HepG2 (cell line): ENCODE measurements at regions not wholly inside any gene's neighbourhood (a gene's known extent, or its start where the extent isn't known, plus 50 kb on each side); places are given as distances from the start of the nearest gene placed in this dataset.

Experiments used
- ATAC-seq: fragments of 200-7000 bp; cut with Tn5 transposase; 3 replicates; pipeline ENCODE4 v1.9.1; 2020; ENCODE audit warnings: mild to moderate bottlenecking, moderate library complexity
- BruUV-seq: library from RNA; stranded (reverse); fragments of 400-500 nt; replicated peaks from 2 replicates; lab custom pipeline; 2021; lab: Mats Ljungman, UMichigan
- CTCF ChIA-PET: fragments of 300-600 bp; formaldehyde crosslinking; extraction: SDS; loops from one replicate; lab custom pipeline; 2021; ENCODE audit warnings: low total read pairs, inconsistent platforms, low intra/inter-chr PET ratio; lab: Yijun Ruan, JAX
- POLR2A ChIA-PET: fragments of 350-600 bp; sonication (Branson Sonifier 250); formaldehyde crosslinking; loops from one replicate; lab custom pipeline; 2020; ENCODE audit warnings: antibody characterized with exemption, inconsistent platforms; lab: Yijun Ruan, JAX
- DNase-seq: peaks from one replicate; pipeline ENCODE4 v3.0.0-alpha.2; 2015; ENCODE audit warnings: low spot score
- FAIRE-seq: peaks from 3 replicates; lab custom pipeline; 2011; peaks lifted over from hg19 to GRCh38; lab: Jason Lieb, UNC
- H2AFZ ChIP-seq: one replicate; pipeline ENCODE4 v1.6.1; 2011; ENCODE audit warnings: low read length, inconsistent platforms
- H3K27ac ChIP-seq: fragments of 300-600 bp; 3 replicates; pipeline ENCODE4 v1.8.0; 2011; ENCODE audit warnings: mixed run types, mild to moderate bottlenecking, mixed read lengths, low read length, inconsistent platforms; ENCODE audit not compliant: insufficient read depth; ENCODE audit errors: extremely low read length
- H3K27me3 ChIP-seq, 2 experiments: fragments of 200-600 bp in 1 of 2; 2 replicates in 1 of 2; 3 replicates in 1 of 2; pipeline versions ENCODE4 v1.6.0 to v1.8.0; 2011; ENCODE audit warnings: low read length in 2 of 2, mild to moderate bottlenecking in 2 of 2, moderate library complexity in 2 of 2, inconsistent platforms in 1 of 2; ENCODE audit not compliant: insufficient read depth in 2 of 2, control insufficient read depth in 1 of 2
- H3K36me3 ChIP-seq, 2 experiments: fragments of 200-600 bp in 1 of 2; replicated peaks in 1 of 2; 2 replicates in 1 of 2; 3 replicates in 1 of 2; pipeline versions ENCODE4 v1.5.1 to v1.8.0; 2011; ENCODE audit warnings: low read length in 2 of 2, inconsistent platforms in 1 of 2; ENCODE audit not compliant: insufficient read depth in 2 of 2, control insufficient read depth in 1 of 2
- H3K4me1 ChIP-seq: 2 replicates; pipeline ENCODE4 v1.5.1; 2012; ENCODE audit warnings: low read length, inconsistent platforms; ENCODE audit not compliant: insufficient read depth
- H3K4me2 ChIP-seq: 2 replicates; pipeline ENCODE4 v1.6.0; 2011; ENCODE audit warnings: low read depth, low read length, inconsistent platforms
- H3K4me3 ChIP-seq, 3 experiments: fragments of 200-600 bp in 1 of 3; sonication (generic), shearing (Covaris generic) in 1 of 3; replicated peaks in 1 of 3; 2 replicates each; pipeline ENCODE4 v1.5.1; 2011 to 2016; ENCODE audit warnings: low read length in 3 of 3, inconsistent platforms in 2 of 3, low read depth in 2 of 3, mild to moderate bottlenecking in 2 of 3, control low read depth in 1 of 3, mixed read lengths in 1 of 3; ENCODE audit not compliant: insufficient read depth in 1 of 3
- H3K79me2 ChIP-seq: one replicate; pipeline ENCODE4 v1.6.1; 2011; ENCODE audit warnings: low read length, inconsistent platforms; ENCODE audit not compliant: insufficient read depth
- H3K9ac ChIP-seq: 2 replicates; pipeline ENCODE4 v1.6.0; 2011; ENCODE audit warnings: mild to moderate bottlenecking, low read depth, low read length, inconsistent platforms; ENCODE audit not compliant: insufficient read depth
- H3K9me3 ChIP-seq: 2 replicates; pipeline ENCODE4 v1.5.1; 2012; ENCODE audit warnings: mild to moderate bottlenecking, low read length
- H4K20me1 ChIP-seq: 2 replicates; pipeline ENCODE4 v1.6.0; 2011; ENCODE audit warnings: inconsistent platforms, mild to moderate bottlenecking, low read length, moderate library complexity; ENCODE audit not compliant: insufficient read depth
- CREB1 ChIP-seq, 2 experiments: fragments of 450-650 bp in 1 of 2; IDR thresholded peaks; 2 replicates each; pipeline ENCODE4 v1.6.1; 2016 to 2017; ENCODE audit warnings: control low read depth in 1 of 2, mild to moderate bottlenecking in 1 of 2, missing compliant biosample characterization in 1 of 2, missing genetic modification characterization in 1 of 2
- ELF4 ChIP-seq: sonication (generic); formaldehyde crosslinking; IDR thresholded peaks from 2 replicates; pipeline ENCODE4 v1.5.0; 2020; ENCODE audit warnings: missing genetic modification reagents, mild to moderate bottlenecking, moderate library complexity, borderline replicate concordance
- HMG20A ChIP-seq: IDR thresholded peaks from 2 replicates; pipeline ENCODE4 v1.6.1; 2016; ENCODE audit warnings: borderline replicate concordance
- KLF6 ChIP-seq: IDR thresholded peaks from 2 replicates; pipeline ENCODE4 v1.8.0; 2016; ENCODE audit warnings: missing biosample characterization, missing genetic modification reagents
- MIER2 ChIP-seq: IDR thresholded peaks from 2 replicates; pipeline ENCODE4 v1.6.1; 2016; ENCODE audit warnings: missing biosample characterization, missing genetic modification reagents
- MLLT10 ChIP-seq: sonication (generic); formaldehyde crosslinking; IDR thresholded peaks from 2 replicates; pipeline ENCODE4 v1.4.0; 2020; ENCODE audit warnings: missing genetic modification reagents
- SP140L ChIP-seq: sonication (generic); formaldehyde crosslinking; IDR thresholded peaks from 2 replicates; pipeline ENCODE4 v1.4.0; 2020; ENCODE audit warnings: missing genetic modification reagents, borderline replicate concordance
- ZC3H4 ChIP-seq: sonication (generic); formaldehyde crosslinking; IDR thresholded peaks from 2 replicates; pipeline ENCODE4 v1.4.0; 2020; ENCODE audit warnings: missing genetic modification reagents, borderline replicate concordance
- ZFP41 ChIP-seq: sonication (generic); formaldehyde crosslinking; IDR thresholded peaks from 2 replicates; pipeline ENCODE4 v1.4.0; 2020; ENCODE audit warnings: mild to moderate bottlenecking, missing genetic modification reagents, borderline replicate concordance
- ZNF350 ChIP-seq: sonication (generic); formaldehyde crosslinking; IDR thresholded peaks from 2 replicates; pipeline ENCODE4 v1.4.0; 2020; ENCODE audit warnings: mild to moderate bottlenecking, low read depth, missing genetic modification reagents, borderline replicate concordance
- ZNF530 ChIP-seq: sonication (generic); formaldehyde crosslinking; IDR thresholded peaks from 2 replicates; pipeline ENCODE4 v1.5.0; 2020; ENCODE audit warnings: low read depth, mild to moderate bottlenecking, missing genetic modification reagents
- ZNF713 ChIP-seq: sonication (generic); formaldehyde crosslinking; IDR thresholded peaks from 2 replicates; pipeline ENCODE4 v1.4.0; 2020; ENCODE audit warnings: mild to moderate bottlenecking, missing genetic modification reagents
- WGBS: methylation state at CpG from one replicate; pipeline ENCODE4 v1.1.6; 2017; ENCODE audit warnings: low lambda C conversion rate; 5-methylcytosine and 5-hydroxymethylcytosine counted together
- in situ Hi-C: cut with HindIII; loops from 2 replicates; pipeline ENCODE4 v1.10.0; 2017; ENCODE audit warnings: low pct_unique_long_range_greater_than_20kb; ENCODE audit not compliant: extremely low pct_ligation_motif_present
- intact Hi-C: fragments of 100-400 bp; cut with micrococcal nuclease; formaldehyde crosslinking; loops from one replicate; pipeline ENCODE4 v1.10.0; 2022; ENCODE audit not compliant: unreplicated experiment
- TF ChIP-seq, protein P1 (sequence below): conservative IDR thresholded peaks from 2 replicates; pipeline ENCODE4 v1.6.1; 2018; ENCODE audit warnings: missing genetic modification reagents
- TF ChIP-seq, protein P2 (sequence below): sonication (generic); formaldehyde crosslinking; IDR thresholded peaks from 2 replicates; pipeline ENCODE4 v1.8.0; 2022; ENCODE audit warnings: missing genetic modification reagents, mild to moderate bottlenecking, borderline replicate concordance
- TF ChIP-seq, protein P3 (sequence below): sonication (generic); formaldehyde crosslinking; IDR thresholded peaks from 2 replicates; pipeline ENCODE4 v1.4.0; 2020; ENCODE audit warnings: mild to moderate bottlenecking, missing genetic modification reagents

DNA sequence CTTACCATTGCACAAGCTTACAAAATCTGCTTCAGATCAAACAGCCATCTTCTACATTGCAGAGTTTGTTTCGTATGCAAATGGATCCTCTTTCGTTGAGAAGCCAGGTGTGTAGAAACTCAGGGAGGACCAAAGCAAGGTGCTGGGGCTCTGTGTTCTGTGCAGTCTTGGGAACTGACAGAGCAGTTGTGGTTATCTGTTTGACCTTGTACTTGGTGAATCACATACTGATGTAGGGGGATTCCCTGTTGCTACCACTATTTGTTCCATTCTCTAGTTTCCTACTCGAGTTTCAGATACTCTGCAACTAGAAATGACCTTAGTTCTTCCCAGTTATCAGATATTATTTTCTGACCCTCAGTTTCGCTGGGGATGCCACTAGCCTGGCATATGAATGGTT is 95.2 kb upstream of the CLDN10 start (continued):
- TF ChIP-seq, protein P1, sequence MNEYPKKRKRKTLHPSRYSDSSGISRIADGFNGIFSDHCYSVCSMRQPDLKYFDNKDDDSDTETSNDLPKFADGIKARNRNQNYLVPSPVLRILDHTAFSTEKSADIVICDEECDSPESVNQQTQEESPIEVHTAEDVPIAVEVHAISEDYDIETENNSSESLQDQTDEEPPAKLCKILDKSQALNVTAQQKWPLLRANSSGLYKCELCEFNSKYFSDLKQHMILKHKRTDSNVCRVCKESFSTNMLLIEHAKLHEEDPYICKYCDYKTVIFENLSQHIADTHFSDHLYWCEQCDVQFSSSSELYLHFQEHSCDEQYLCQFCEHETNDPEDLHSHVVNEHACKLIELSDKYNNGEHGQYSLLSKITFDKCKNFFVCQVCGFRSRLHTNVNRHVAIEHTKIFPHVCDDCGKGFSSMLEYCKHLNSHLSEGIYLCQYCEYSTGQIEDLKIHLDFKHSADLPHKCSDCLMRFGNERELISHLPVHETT, result no peak
- no peak for TF ChIP-seq ZNF713 (CRISPR knock-in tag)
- no peak for TF ChIP-seq MLLT10 (CRISPR knock-in tag)
- TF ChIP-seq CREB1 (IDR thresholded peaks at IDR 0.05), result no peak
- TF ChIP-seq CREB1 (CRISPR knock-in tag; IDR thresholded peaks at IDR 0.05), result no peak
- no peak for TF ChIP-seq KLF6 (CRISPR knock-in tag)
- no peak for TF ChIP-seq ZNF530 (CRISPR knock-in tag)
- TF ChIP-seq, protein P2, sequence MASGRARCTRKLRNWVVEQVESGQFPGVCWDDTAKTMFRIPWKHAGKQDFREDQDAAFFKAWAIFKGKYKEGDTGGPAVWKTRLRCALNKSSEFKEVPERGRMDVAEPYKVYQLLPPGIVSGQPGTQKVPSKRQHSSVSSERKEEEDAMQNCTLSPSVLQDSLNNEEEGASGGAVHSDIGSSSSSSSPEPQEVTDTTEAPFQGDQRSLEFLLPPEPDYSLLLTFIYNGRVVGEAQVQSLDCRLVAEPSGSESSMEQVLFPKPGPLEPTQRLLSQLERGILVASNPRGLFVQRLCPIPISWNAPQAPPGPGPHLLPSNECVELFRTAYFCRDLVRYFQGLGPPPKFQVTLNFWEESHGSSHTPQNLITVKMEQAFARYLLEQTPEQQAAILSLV (CRISPR knock-in tag), result no peak
- no peak for TF ChIP-seq MIER2 (CRISPR knock-in tag)
- no peak for TF ChIP-seq HMG20A (CRISPR knock-in tag)

DNA sequence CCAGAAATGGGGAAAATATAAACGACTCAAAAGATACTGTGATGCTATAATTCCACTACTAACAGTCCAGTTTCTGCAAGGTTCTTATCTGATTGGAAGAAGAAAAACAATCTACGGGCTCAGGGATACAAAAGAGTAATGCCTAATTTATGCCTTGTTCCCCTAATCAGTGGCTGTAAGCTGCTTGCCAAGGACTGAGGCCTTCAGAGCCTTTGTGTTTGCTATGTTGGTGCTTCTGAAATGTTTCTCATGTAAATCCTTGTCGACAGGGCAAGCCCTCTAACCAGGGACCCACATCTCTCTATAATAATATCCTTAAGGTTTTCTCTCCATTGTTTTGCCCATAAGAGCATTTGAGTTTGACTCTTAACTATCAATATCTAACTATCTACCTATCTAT is 89.7 kb upstream of the CLDN10 start:
- no peak for FAIRE-seq
- BruUV-seq, result no TSS peak
- no peaks in the 10 kb centered on the region for H4K20me1 ChIP-seq
- H2AFZ ChIP-seq, result no peak overlapping the region
- ATAC-seq, result no peak
- H3K27ac ChIP-seq, result no peak overlapping the region
- no peaks in the 10 kb centered on the region for H3K27me3 ChIP-seq
- no peaks in the 10 kb centered on the region for H3K79me2 ChIP-seq
- in situ Hi-C loops, result no loop called here
- no peaks in the 10 kb centered on the region for H3K36me3 ChIP-seq
- ChIA-PET CTCF (no interaction called here), POLR2A (no interaction called here)
- H3K4me3 ChIP-seq, result no peak overlapping the region
- DNase-seq, result no peak
- WGBS, result 10% methylated on average over 3 of the region's 3 CpGs
- peaks cover 16% of the 10 kb centered on the region; the same call in 1 of the 2 replicates for H3K9me3 ChIP-seq
- H3K4me1 ChIP-seq, result no peaks in the 10 kb centered on the region
- no peak overlapping the region for H3K9ac ChIP-seq
- no peak overlapping the region for H3K4me2 ChIP-seq
- TF ChIP-seq, protein P3, sequence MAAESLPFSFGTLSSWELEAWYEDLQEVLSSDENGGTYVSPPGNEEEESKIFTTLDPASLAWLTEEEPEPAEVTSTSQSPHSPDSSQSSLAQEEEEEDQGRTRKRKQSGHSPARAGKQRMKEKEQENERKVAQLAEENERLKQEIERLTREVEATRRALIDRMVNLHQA (CRISPR knock-in tag), result no peak
- no peak for TF ChIP-seq ZNF350 (CRISPR knock-in tag)
- TF ChIP-seq ELF4, result no peak
- TF ChIP-seq ZC3H4 (CRISPR knock-in tag), result no peak
- TF ChIP-seq SP140L (CRISPR knock-in tag), result no peak
- no peak for TF ChIP-seq ZFP41 (CRISPR knock-in tag)
- intact Hi-C loops, result no loop called here
